Mammary epithelial cell (primary cell): ENCODE measurements at regions not wholly inside any gene's neighbourhood (a gene's known extent, or its start where the extent isn't known, plus 50 kb on each side); places are given as distances from the start of the nearest gene placed in this dataset.

Experiments used
- CTCF ChIP-seq, 2 donors: IDR thresholded peaks in 1 of 2; conservative IDR thresholded peaks in 1 of 2; 2 replicates each; pipeline ENCODE4 v1.5.1; 2011 to 2012; ENCODE audit warnings: inconsistent platforms in 2 of 2, low read length in 2 of 2, mild to moderate bottlenecking in 2 of 2, control low read depth in 1 of 2, low read depth in 1 of 2; ENCODE audit not compliant: insufficient read depth in 1 of 2; ENCODE audit errors: extremely low read depth in 1 of 2
- EZH2 ChIP-seq: IDR thresholded peaks from 2 replicates; pipeline ENCODE4 v1.6.1; 2012; ENCODE audit warnings: low read length, inconsistent platforms, borderline replicate concordance

DNA sequence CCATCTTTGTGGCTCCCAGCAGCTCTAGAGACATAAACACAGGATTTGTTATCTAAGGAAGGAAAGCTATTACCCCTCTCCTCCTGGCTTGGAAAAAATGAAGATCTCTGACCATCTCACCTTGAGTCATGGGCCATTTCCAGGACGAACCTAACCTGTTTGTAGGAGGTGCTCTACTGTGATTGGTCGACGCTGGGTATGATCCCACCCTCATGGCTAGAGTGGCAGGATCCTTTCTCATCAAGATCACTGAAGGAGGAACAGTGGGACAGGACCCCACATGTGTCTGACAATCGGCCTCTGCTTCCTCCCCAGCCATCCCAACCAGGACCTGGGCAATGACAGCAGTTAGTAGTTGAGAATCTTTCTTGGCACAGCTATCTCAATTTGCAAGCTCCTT, 144.1 kb downstream of the EMX2 start:
- TF ChIP-seq CTCF (conservative IDR thresholded peaks at IDR 0.05 in 1 of 2, IDR thresholded peaks at IDR 0.05 in 1 of 2; ENCODE audit: extremely low read depth in 1 of 2, insufficient read depth in 1 of 2, low read depth in 1 of 2, low read length in 2 of 2) (no peak), EZH2 (no peak)
